ENCODE measurements at regions not wholly inside any gene's neighbourhood (a gene's known extent, or its start where the extent isn't known, plus 50 kb on each side); places are given as distances from the start of the nearest gene placed in this dataset.
"Not testable (repeated sequence)": the region's sequence is repeated elsewhere in the genome, so short reads cannot be mapped to it uniquely, and the experiment has no call there.

- in situ Hi-C loops (cut with MboI; ENCODE audit: low pct_unique_long_range_greater_than_20kb, low sequenced_read_pairs, unreplicated experiment): no loop called here
- TF ChIP-seq, protein P1, sequence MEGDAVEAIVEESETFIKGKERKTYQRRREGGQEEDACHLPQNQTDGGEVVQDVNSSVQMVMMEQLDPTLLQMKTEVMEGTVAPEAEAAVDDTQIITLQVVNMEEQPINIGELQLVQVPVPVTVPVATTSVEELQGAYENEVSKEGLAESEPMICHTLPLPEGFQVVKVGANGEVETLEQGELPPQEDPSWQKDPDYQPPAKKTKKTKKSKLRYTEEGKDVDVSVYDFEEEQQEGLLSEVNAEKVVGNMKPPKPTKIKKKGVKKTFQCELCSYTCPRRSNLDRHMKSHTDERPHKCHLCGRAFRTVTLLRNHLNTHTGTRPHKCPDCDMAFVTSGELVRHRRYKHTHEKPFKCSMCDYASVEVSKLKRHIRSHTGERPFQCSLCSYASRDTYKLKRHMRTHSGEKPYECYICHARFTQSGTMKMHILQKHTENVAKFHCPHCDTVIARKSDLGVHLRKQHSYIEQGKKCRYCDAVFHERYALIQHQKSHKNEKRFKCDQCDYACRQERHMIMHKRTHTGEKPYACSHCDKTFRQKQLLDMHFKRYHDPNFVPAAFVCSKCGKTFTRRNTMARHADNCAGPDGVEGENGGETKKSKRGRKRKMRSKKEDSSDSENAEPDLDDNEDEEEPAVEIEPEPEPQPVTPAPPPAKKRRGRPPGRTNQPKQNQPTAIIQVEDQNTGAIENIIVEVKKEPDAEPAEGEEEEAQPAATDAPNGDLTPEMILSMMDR (IDR thresholded peaks at IDR 0.05; ENCODE audit: extremely low read depth, insufficient read depth, missing control alignments): no peak
- no peak for DNase-seq (ENCODE audit: low spot score)
These were observed 179.6 kb upstream of the LMO3 start for GRCh38 chr12:16785524-16785923.

- in situ Hi-C loops (cut with MboI; ENCODE audit: low pct_unique_long_range_greater_than_20kb, low sequenced_read_pairs, unreplicated experiment); DNase-seq (ENCODE audit: low spot score): not testable (repeated sequence)
These were observed 163.2 kb upstream of the LMO3 start for GRCh38 chr12:16769129-16769528.

DNA sequence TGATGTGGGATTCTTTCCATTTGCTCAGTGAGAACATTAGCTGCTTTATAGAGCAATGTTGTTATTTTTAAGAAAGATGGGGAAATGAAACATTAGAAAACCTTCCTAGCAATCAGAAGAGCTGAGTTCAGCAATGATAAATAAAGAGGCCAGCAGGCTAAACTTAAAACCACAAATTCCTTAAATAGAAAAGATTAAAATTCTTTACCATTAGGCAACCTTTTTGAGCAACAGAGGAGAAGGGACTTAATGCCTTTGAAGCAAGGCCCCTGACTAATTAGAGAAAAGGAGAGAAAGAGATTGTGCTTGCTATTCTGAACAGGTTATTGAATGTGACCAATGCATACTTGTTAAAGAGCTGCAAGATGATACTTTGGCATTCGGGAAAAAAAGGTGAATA lies 160.8 kb upstream of the LMO3 start:
- in situ Hi-C loops (cut with MboI; ENCODE audit: low pct_unique_long_range_greater_than_20kb, low sequenced_read_pairs, unreplicated experiment): no loop called here
- no peak for DNase-seq (ENCODE audit: low spot score)

DNA sequence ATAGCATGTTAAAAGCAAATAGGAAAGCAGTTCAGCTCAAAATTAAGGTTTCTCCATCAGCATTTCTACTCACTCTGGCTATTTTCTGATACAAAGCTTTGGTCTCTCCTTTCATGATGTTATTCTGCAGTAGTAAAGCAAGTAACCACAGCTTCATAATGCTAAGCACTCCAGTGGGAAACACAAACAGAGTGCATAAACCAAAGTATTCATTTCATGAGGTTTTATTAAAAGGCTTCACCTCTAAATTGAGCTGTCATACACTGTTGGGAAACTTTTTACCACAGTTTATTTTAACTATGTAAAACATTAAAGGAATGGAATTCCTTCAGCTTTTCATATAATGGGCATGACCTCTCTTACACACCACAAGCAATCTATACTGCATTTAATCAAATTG lies 157.9 kb upstream of the LMO3 start:
- TF ChIP-seq, protein P1 (IDR thresholded peaks at IDR 0.05; ENCODE audit: extremely low read depth, insufficient read depth, missing control alignments): no peak
- no peak for DNase-seq (ENCODE audit: low spot score)
- in situ Hi-C loops (cut with MboI; ENCODE audit: low pct_unique_long_range_greater_than_20kb, low sequenced_read_pairs, unreplicated experiment): no loop called here

More for the DNA sequence above, 160.8 kb upstream of the LMO3 start:
- TF ChIP-seq, protein P1 (IDR thresholded peaks at IDR 0.05; ENCODE audit: extremely low read depth, insufficient read depth, missing control alignments): no peak

DNA sequence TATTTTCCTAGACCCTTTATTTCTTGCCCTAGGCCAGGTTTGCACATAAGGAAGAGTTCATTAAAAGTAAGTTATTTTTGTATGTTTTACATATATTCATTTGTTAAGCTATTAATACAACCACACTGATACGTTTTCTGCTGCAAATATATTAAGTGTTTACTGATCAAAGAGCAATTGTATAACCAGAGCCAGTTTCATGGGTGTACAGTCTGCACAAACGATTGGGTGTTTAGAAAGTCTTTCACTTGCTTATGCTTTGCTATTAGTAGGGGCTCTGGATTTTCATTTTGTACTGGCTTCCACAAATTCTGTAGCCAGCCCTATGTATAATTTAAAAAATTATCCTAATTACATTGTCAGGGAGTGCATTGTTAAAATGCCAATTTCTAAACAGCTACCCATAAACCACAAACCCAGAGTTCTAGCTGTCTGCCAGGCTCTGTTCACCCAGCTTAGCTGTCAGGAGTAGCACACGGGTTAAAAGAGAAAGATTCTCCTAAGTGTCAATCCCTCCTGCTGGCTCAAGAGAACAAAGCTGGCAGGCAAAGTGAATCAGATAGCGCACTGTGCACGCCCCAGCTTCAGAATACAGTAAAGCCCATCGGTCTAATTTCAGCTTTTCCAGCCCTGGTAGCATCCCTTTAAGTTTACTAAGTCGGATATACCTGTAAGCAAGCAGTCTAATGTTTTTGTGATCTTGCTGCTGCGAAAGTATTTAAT lies 151.0 kb upstream of the LMO3 start:
- TF ChIP-seq, protein P1 (IDR thresholded peaks at IDR 0.05; ENCODE audit: extremely low read depth, insufficient read depth, missing control alignments): no peak
- no peak for DNase-seq (ENCODE audit: low spot score)
- in situ Hi-C loops (cut with MboI; ENCODE audit: low pct_unique_long_range_greater_than_20kb, low sequenced_read_pairs, unreplicated experiment): no loop called here

- TF ChIP-seq, protein P1 (IDR thresholded peaks at IDR 0.05; ENCODE audit: extremely low read depth, insufficient read depth, missing control alignments): no peak
- DNase-seq (ENCODE audit: low spot score): no peak
- in situ Hi-C loops (cut with MboI; ENCODE audit: low pct_unique_long_range_greater_than_20kb, low sequenced_read_pairs, unreplicated experiment): no loop called here
These were observed 124.8 kb upstream of the LMO3 start for GRCh38 chr12:16730772-16731171.

- in situ Hi-C loops (cut with MboI; ENCODE audit: low pct_unique_long_range_greater_than_20kb, low sequenced_read_pairs, unreplicated experiment): no loop called here
- TF ChIP-seq, protein P1 (IDR thresholded peaks at IDR 0.05; ENCODE audit: extremely low read depth, insufficient read depth, missing control alignments): no peak
- DNase-seq (ENCODE audit: low spot score): no peak
These were observed 120.9 kb upstream of the LMO3 start for GRCh38 chr12:16726879-16727278.
